Superior temporal gyrus (tissue), 1 donor: ENCODE measurements at regions not wholly inside any gene's neighbourhood (a gene's known extent, or its start where the extent isn't known, plus 50 kb on each side); places are given as distances from the start of the nearest gene placed in this dataset.

ENCODE experiments used
- DNase-seq: peaks from one replicate; pipeline ENCODE4 v3.0.0-alpha.2; 2016; ENCODE audit errors: extremely low spot score

GRCh38 chr12:62995097-62995496, 60.1 kb upstream of the PPM1H start:
- DNase-seq = no peak

GRCh38 chr12:62986844-62987243, 51.9 kb upstream of the PPM1H start:
- DNase-seq = no peak
